Body of pancreas (tissue), 4 donors: ENCODE measurements at regions not wholly inside any gene's neighbourhood (a gene's known extent, or its start where the extent isn't known, plus 50 kb on each side); places are given as distances from the start of the nearest gene placed in this dataset.

Source experiments
- POLR2A ChIP-seq, 3 donors: fragments of 450-650 bp; IDR thresholded peaks; one replicate each; pipeline ENCODE4 v1.6.1; 2016; ENCODE audit warnings: antibody characterized with exemption in 3 of 3, mild to moderate bottlenecking in 2 of 3
- TF ChIP-seq, protein P1 (sequence below), 7 experiments: fragments of 450-650 bp in 4 of 7; fragments of 200-600 bp in 3 of 7; sonication (generic) in 3 of 7; IDR thresholded peaks; one replicate each; pipeline ENCODE4 v1.5.1; 2016 to 2019; ENCODE audit warnings: antibody characterized with exemption in 7 of 7

- TF ChIP-seq, protein P1, sequence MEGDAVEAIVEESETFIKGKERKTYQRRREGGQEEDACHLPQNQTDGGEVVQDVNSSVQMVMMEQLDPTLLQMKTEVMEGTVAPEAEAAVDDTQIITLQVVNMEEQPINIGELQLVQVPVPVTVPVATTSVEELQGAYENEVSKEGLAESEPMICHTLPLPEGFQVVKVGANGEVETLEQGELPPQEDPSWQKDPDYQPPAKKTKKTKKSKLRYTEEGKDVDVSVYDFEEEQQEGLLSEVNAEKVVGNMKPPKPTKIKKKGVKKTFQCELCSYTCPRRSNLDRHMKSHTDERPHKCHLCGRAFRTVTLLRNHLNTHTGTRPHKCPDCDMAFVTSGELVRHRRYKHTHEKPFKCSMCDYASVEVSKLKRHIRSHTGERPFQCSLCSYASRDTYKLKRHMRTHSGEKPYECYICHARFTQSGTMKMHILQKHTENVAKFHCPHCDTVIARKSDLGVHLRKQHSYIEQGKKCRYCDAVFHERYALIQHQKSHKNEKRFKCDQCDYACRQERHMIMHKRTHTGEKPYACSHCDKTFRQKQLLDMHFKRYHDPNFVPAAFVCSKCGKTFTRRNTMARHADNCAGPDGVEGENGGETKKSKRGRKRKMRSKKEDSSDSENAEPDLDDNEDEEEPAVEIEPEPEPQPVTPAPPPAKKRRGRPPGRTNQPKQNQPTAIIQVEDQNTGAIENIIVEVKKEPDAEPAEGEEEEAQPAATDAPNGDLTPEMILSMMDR (IDR thresholded peaks at IDR 0.05): no peak
- no peak for TF ChIP-seq POLR2A (IDR thresholded peaks at IDR 0.05)
These were observed 239.3 kb downstream of the SIPA1L2 start for GRCh38 chr1:232390590-232390989.
